HG03439 (cell line): ENCODE measurements at regions not wholly inside any gene's neighbourhood (a gene's known extent, or its start where the extent isn't known, plus 50 kb on each side); places are given as distances from the start of the nearest gene placed in this dataset.

Experiments used
- ATAC-seq: cut with Tn5 transposase; IDR thresholded peaks from one replicate; pipeline ENCODE4 v1.9.1; 2021; ENCODE audit warnings: mild to moderate bottlenecking, moderate library complexity; ENCODE audit not compliant: unreplicated experiment

- no peak for ATAC-seq
Measured at GRCh38 chr9:89764217-89764616, 159.4 kb downstream of the GADD45G start.

GRCh38 chr9:89765211-89765946, 160.6 kb downstream of the GADD45G start:
- ATAC-seq: no peak

- no peak for ATAC-seq
Measured at GRCh38 chr9:89766991-89767390, 162.2 kb downstream of the GADD45G start.

GRCh38 chr9:89768051-89768450, 163.2 kb downstream of the GADD45G start:
- ATAC-seq: no peak

- ATAC-seq: no peak
Measured at GRCh38 chr9:89768650-89769071, 163.8 kb downstream of the GADD45G start.

- no peak for ATAC-seq
Measured at GRCh38 chr9:89770531-89771174, 165.8 kb downstream of the GADD45G start.

- no peak for ATAC-seq
Measured at GRCh38 chr9:89771205-89771604, 166.4 kb downstream of the GADD45G start.

GRCh38 chr9:89773170-89773569, 168.4 kb downstream of the GADD45G start:
- ATAC-seq: no peak

- no peak for ATAC-seq
Measured at GRCh38 chr9:89774858-89775370, 170.1 kb downstream of the GADD45G start.

- ATAC-seq: no peak
Measured at GRCh38 chr9:89775641-89776040, 170.8 kb downstream of the GADD45G start.

- ATAC-seq: no peak
Measured at GRCh38 chr9:89776795-89777525, 172.1 kb downstream of the GADD45G start.

- ATAC-seq: no peak
Measured at GRCh38 chr9:89777544-89777943, 172.7 kb downstream of the GADD45G start.

- ATAC-seq: no peak
Measured at GRCh38 chr9:89778100-89779090, 173.6 kb downstream of the GADD45G start.

GRCh38 chr9:89779405-89780203, 174.8 kb downstream of the GADD45G start:
- ATAC-seq: no peak

- ATAC-seq: no peak
Measured at GRCh38 chr9:89780959-89781358, 176.1 kb downstream of the GADD45G start.

GRCh38 chr9:89781838-89782540, 177.2 kb downstream of the GADD45G start:
- ATAC-seq: peak; percentile 50

GRCh38 chr9:89786655-89787054, 181.8 kb downstream of the GADD45G start:
- no peak for ATAC-seq

- ATAC-seq: no peak
Measured at GRCh38 chr9:89787595-89787994, 182.8 kb downstream of the GADD45G start.

GRCh38 chr9:89788434-89788833, 183.6 kb downstream of the GADD45G start:
- ATAC-seq: no peak
